HG02884 (cell line): ENCODE measurements at regions not wholly inside any gene's neighbourhood (a gene's known extent, or its start where the extent isn't known, plus 50 kb on each side); places are given as distances from the start of the nearest gene placed in this dataset.
"Not testable (repeated sequence)": the region's sequence is repeated elsewhere in the genome, so short reads cannot be mapped to it uniquely, and the experiment has no call there.

Source experiments
- ATAC-seq: cut with Tn5 transposase; IDR thresholded peaks from one replicate; pipeline ENCODE4 v1.9.1; 2021; ENCODE audit warnings: mild to moderate bottlenecking, moderate library complexity; ENCODE audit not compliant: unreplicated experiment

DNA sequence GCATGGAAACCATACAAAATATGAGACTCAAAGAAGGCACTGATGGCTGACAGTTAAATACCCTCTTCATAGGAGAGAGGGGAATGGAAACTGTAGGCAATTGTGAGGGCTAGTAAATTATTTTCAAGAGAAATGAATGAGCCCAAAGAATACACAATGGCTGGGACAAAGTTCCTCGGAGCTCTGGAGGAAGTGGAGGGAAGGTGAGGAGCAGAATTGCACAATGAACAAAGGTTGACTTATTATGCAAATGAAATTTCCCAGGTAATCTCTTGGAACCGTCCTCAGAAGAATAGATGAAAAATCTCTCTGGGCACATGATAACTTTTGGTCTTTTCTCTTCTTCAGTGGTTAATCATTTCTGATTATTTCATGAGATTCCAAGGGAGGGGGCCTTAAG is 202.6 kb upstream of the VCX start:
- no peak for ATAC-seq

DNA sequence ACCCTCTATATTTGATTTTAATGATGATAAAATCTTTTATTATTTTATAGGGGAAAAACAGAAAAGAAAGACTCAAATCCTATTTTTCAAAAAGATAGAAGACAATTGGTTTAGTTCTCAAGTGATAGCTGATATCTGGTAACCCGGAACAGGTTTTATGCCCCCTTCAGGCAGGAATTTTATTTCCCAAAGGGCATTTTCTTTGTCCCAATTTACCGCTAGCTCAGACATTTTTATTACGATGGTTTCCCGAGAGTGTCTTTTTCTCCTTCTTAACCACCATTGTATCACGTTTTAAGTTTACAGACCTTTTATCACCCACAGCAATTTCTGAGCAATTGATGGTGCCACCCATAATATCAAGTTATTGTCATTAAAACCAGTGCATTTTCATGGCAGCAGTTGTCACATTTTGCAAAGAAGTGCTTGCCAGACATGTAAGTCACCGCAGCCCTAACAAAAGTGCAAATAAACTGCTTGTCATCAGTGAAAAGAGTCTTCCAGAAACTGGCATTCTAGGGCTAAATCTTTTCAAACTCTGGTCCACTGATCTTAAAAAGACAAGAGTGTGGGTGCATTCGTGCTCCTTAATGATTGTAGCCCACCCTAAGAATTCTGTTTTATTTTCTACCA is 204.8 kb upstream of the VCX start:
- no peak for ATAC-seq

DNA sequence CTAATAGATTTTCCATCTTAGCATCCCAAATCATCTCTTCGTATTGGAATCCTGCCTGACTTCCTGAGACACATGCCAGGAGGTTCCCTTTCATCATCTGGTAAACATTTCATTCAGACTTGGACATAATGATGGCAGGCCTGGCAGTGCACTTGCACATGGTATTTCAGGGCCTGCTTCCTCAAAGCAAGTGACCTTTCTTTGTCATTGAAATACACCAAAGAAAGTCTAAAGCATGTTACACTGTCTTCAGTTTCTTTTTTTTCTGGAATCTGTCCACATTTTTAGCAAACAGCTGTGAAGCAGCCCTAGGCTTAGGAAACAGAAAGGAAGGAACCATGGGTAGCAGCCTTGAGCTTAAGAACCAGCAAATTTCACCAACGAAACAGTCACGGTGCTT is 205.9 kb upstream of the VCX start:
- ATAC-seq = no peak

DNA sequence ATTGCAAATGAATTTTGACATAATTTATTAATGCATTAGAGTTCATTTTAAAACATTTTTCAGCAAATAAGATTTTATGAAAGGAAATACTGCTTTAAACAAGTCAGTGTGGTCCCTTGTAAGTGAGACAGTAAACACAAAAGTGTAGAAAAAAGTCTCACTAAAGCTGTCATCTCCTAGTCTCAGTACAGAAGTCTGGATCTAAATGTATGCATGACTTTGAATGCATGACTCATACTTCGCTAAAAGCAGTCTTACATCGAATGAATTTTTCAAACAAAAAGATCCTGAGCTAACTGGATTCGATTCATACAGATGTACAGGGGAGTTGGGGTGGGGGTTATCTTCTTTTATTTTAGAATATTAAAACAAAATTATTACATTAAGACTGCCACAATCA is 207.4 kb upstream of the VCX start:
- ATAC-seq = no peak

DNA sequence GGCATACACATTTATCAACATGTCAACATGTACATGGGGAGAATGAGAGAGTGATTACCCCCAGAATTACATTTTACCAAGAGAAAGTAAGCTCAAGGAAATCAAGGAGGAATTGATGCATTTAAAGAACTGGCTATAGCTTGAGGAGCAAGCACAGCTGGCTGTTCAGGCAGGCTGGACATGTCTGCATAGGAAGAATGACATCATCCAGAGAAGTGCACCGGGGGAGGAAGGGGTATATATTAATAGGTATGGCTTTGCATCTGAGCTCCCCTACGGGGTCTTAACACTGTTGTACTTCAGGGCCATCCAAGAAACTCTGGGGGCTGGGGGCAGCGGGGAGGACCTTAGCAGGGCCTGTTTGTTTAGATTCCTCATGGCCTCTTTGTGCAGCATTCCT is 222.4 kb upstream of the VCX start:
- no peak for ATAC-seq

DNA sequence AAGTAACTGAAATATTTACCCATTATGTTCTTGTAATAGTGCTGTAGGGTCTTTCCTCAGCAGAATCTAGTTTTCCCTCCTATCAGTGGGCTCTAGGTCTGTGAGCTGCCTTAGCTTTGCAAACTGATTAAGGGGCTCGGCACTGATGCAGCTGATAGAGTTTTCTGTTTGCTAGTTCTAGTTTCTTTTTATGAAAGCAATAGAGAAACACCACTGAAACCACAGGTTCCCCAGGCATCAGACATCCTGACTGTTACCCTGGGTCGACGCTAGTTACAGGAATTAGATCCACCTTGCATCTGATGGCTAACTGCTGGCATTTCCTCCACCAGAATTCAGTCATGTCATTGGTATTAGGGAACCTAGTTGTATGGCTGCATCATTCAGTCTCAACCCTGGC is 225.0 kb upstream of the VCX start:
- no peak for ATAC-seq

DNA sequence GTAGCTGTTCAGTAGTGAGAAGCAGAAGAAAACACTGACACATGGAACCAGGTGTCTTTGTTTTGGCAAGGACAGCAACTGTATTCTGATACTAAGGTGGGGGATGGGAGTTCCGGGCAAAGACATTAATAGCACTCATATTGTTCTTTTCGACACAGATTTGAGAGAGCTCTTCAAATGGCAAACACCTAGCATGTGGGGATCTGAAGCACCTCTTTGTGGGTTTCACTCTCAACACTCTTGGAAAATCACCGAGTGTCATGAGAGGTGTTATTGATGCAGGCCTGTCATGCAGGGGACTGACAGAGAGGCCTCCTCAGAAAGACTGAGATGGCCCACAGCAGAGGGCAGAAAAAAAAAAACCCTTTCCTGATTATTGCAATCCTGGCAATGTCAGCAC is 228.4 kb upstream of the VCX start:
- ATAC-seq = no peak

DNA sequence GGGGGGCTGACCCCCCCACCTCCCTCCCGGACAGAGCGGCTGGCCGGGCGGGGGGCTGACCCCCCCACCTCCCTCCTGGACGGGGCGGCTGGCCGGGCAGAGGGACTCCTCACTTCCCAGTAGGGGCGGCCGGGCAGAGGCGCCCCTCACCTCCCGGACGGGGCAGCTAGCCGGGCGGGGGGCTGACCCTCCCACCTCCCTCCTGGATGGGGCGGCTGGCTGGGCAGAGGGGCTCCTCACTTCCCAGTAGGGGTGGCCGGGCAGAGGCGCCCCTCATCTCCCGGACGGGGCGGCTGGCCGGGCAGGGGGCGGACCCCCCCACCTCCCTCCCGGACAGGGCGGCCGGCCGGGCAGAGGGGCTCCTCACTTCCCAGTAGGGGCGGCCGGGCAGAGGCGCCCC is 234.3 kb upstream of the VCX start:
- not testable (repeated sequence) for ATAC-seq

DNA sequence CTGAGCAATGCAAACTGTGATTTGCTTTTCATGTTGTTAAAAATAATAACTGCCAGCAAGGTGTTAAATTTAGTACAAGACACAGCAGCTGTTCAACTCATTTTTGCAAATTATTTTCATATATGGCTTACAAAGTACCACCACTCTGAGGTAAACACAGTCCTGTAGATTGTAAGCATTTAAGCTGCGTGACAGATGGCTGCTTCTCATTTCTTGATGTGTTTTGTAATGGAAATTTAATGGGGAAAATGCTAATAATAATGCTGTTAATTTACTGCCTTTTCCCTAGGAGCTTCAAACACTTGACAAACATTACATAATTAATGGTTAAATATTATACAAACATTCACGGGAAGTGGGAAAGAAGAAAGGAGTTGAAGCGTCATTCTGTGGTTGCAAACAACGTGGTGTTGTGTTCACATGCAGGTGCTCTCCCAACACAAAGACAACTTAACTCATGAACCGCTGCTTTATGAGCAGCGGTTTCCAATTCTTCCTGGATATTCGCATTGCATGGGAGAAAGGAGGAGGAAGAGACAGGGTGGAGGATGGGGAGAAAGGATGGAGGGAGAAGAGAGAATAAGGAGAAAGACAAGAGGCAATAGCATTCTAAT is 236.8 kb upstream of the VCX start:
- no peak for ATAC-seq

DNA sequence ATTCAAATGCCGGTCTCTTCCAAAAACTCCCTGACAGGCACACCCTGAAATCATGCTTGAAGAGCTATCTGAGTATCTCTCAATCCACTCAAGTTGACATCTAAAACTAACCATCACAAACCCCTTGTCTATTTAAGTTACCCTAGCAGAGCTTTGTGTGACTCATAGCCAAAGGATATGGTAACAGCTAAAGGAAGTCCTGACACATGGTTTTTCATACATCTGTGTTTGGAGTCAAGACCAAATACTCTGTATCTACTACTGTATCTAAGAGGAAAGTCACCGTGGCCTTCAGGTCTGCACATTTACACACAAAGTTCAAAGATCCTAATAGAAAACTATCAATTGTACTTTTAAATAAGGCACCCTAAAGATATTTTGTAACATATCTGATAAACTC is 239.6 kb upstream of the VCX start:
- ATAC-seq = no peak

DNA sequence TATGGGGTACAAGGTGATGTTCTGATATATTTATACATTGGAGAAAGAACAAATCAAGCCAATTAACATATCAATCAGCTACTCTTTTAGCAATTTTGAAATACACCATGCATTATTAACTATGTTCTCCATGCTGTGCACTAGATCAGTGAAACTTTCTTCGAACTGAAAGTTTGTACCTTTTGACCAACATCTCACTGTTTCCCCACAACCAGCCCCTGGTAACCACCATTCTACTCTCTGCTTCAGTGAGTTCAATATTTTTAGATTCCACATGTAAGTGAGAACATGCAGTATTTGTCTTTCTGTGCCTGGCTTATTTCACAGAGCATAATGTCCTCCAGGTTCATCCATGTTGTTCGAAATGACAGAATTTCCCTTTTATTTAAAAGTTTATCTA is 246.1 kb upstream of the VCX start:
- no peak for ATAC-seq

DNA sequence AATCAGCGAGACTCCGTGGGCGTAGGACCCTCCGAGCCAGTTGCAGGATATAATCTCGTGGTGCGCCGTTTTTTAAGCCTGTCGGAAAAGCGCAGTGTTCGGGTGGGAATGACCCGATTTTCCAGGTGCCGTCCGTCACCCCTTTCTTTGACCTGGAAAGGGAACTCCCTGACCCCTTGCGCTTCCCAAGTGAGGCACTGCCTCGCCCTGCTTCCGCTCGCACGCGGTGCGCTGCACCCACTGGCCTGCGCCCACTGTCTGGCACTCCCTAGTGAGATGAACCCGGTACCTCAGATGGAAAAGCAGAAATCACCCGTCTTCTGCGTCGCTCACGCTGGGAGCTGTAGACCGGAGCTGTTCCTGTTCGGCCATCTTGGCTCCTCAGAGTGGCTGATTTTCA is 249.6 kb upstream of the VCX start:
- not testable (repeated sequence) for ATAC-seq

DNA sequence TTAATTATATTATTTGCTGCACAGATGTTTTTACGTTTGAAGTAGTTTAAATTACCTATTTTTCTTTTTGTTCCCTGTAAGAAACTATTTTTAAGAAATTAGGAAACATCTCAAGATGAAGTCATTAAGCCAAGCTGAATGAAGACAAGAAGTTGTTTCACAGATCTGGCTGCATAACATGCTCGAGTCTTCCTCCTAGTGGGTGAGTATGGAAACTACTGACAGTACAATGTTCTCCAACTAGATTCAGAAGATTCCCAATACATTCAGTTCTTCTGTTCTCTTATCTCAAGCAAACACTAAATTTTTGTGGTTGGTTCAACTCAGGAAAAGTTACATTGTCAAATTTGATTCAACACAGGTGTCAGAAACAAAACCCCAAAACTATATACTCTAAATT is 256.8 kb upstream of the VCX start:
- no peak for ATAC-seq

DNA sequence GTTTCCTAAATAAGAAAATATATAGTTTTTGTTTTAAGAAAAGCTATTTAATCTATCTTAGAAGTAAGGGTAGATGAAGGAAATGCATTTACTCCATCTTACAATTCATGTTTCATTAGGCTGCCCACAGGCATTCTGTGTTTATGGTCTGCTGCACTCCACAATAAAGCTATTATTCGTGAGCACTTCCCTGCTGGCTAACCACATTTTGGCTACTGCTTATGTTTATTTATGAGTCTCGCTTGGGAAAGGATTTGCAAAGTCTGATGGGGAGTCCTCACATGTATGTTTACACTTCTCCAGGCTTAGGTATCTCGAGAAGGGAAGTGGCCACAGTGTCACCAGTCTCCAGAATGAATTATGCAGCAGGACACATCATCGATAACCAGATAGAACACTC is 260.8 kb upstream of the VCX start:
- ATAC-seq = no peak

DNA sequence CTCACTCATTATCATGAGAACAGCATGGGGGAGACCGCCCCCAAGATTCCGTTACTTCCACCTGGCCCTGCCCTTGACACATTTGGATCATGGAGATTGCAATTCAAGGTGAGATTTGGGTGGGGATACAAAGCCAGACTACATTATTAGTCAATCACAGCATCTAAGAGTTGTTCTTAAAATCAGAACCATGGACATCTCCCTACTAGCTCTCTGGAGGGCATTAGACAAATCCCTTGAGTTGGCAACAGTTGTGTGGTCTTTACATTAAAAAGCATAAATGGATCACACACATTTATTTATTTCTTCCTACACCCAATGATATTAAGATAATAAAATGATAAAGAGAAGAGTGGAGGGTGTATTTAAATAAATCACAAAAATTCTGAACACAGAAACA is 262.8 kb upstream of the VCX start:
- no peak for ATAC-seq

DNA sequence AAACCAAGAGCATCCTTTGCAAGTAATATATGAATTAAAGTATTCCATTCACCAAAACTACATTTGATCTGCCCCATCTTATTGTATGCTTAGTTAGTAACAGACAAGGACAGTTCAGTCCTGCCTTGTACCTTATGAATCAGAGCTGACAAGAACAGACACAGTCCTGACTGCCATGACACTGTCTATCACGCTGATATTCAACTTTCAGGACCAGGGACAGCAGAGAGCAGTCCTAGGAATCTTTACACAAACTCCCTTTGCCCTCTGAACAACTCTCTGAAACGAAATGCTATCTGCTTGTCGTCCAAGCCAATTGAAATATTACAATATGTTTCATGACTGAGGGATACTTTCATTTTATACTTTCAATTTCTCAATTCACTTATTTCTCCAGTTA is 268.6 kb upstream of the VCX start:
- no peak for ATAC-seq

DNA sequence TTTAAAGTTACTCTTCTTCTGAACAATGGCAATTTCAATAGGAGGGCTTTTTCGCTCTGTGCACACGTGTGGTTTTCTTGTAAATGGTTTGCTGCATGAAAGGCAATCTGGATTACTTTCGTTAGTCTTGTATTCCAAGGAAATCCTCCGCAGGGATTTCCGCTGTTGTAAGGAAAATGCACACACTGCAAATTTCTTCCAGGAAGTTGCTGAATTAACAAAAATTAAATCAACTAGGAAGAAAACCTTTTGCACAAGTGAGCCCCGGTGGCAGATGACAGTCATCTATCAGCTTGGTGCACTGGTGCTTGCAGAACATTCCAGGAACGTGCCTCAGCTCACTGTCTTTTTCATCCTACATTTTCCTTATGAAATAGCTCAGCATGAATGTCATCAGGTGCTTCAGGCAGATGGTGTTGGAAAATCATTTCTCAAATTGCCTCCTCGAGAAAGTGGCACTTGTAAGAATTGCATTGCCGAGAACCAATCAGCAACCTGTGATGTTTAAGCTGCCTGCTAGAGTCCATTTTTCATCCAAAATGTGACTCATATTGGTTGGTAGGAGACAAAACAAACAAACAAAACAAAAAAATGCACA is 272.4 kb upstream of the VCX start:
- no peak for ATAC-seq

DNA sequence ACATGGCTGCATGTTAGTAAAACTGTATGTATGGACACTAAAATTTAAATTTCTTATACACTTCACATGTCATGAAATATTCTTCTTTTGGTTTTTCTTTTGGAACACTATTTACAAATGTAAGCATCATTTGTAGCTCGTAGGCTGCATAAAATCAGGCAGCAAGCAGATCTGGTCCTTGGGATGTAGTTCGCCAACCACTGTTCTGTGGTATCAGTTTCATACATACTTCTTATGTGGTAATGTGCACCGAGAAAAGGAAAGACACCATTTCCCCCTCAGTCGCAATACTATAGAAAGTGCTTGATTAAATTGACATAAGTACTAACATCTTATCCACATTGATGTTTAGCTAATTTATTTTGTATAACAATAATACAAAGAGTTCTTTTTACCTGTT is 274.4 kb upstream of the VCX start:
- no peak for ATAC-seq

DNA sequence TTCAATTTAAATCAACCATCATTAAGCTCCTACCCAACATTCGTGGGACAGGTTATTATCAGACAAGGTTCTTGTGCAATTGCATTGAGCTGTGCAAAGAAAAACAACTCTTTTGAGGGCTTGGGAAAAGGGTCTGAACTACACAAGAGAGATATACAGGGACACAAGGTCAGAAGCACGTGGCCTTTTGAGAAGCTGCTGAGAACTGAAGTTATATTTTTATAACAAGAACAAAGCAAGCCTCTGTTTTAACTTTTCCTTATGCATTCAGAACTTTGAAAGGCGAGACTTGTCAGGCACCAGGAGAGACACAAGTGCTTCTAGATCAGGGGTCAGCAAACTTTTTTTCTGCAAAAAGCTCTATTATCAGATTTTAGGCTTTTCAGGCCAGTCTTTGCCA is 274.8 kb upstream of the VCX start:
- no peak for ATAC-seq

DNA sequence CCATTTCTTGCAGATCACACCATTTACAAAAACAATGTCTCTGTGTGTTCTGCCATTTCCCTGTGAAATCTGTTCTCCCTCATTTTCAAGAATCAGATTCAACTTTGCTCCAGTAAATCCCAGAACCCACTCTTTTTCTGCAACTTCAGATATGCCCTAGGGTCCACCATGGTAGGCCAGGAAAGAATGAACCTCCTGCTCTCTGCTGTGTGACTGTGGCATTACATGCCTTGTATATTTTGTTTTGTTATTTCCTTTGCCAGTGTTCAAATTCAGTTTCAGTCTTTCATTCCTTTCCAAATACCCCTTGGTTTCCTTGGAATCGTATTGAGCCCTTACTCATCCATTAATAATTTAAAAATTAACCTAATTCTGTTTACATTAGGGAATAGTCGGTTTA is 290.2 kb upstream of the VCX start:
- no peak for ATAC-seq

DNA sequence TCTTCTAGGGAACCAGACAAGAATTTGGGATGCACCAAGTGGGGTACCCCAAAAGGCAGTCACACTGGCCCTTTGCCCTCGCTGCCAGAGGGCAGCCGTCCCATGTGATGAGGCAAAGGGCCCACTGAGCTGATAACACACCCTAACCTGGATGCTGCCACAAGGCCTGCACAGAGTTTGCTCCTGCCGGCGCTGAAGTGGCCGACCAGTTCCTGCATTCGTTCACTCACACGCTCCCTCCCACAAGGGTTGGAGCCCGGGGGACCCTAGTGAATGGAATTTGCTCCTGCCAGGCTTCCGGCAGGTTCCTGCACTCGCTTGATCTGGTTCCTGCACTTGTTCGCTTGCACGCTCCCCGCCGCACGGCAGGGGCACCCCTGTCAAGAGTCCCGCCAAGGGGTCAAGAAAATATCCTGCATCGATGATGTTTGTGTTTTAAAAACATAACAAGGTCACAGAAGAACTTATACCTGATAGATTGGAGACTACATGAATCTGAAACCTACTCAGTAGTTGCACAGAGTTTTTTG is 296.4 kb upstream of the VCX start:
- ATAC-seq = no peak

DNA sequence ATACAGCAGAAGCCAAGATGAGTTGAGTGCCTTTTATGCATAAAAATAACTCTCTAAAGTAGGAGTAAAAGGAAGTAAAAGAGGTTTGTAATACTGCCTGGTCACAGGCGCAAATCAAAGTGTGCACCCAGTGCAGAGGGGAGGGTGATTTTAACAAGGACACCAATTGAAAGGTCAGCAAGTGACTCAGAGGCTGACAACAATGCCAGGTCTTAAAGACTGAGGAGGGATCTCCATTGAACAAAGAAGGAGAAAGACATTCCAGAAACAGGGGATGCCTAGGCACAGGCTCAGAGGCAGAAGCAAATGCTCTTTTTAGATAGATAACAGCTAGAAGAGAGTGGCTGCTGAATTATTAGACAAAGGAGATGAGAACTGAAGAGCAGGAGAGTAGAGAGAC is 297.4 kb upstream of the VCX start:
- no peak for ATAC-seq
